K562 (cell line): ENCODE measurements at regions not wholly inside any gene's neighbourhood (a gene's known extent, or its start where the extent isn't known, plus 50 kb on each side); places are given as distances from the start of the nearest gene placed in this dataset.

Experiments used
- ATAC-seq: fragments of 200-7000 bp; cut with Tn5 transposase; 3 replicates; pipeline ENCODE4 v1.9.1; 2020; ENCODE audit warnings: moderate library complexity
- BruUV-seq: library from RNA; stranded (reverse); fragments of 400-500 nt; replicated peaks from 2 replicates; lab custom pipeline; 2021; lab: Mats Ljungman, UMichigan
- CTCF ChIA-PET: fragments of 300-600 bp; formaldehyde crosslinking; extraction: SDS; loops from one replicate; lab custom pipeline; 2021; ENCODE audit warnings: low intra/inter-chr PET ratio; lab: Yijun Ruan, JAX
- POLR2A ChIA-PET: fragments of 300-600, 350-650 bp; sonication (Branson Sonifier 250); formaldehyde crosslinking; extraction: SDS; loops from one replicate; lab custom pipeline; 2021; ENCODE audit warnings: antibody characterized with exemption, inconsistent platforms; lab: Yijun Ruan, JAX
- DNase-seq, 4 experiments: peaks; one replicate each; pipeline versions ENCODE4 v3.0.0 to v3.0.0-alpha.2; 2011 to 2018; ENCODE audit warnings: low spot score in 3 of 4, mixed read lengths in 3 of 4; ENCODE audit errors: extremely low read depth in 1 of 4
- FAIRE-seq: peaks from 2 replicates; lab custom pipeline; 2011; peaks lifted over from hg19 to GRCh38; lab: Jason Lieb, UNC
- H2AFZ ChIP-seq: 2 replicates; pipeline ENCODE4 v1.6.0; 2011; ENCODE audit warnings: low read depth, low read length, control low read depth, inconsistent platforms
- H3K27ac ChIP-seq: fragments of 200-600 bp; 3 replicates; pipeline ENCODE4 v1.8.0; 2011; ENCODE audit warnings: low read depth, mild to moderate bottlenecking, control low read depth, inconsistent platforms, low read length, moderate library complexity, mixed read lengths; ENCODE audit errors: extremely low read depth
- H3K27me3 ChIP-seq, 2 experiments: fragments of 300-600 bp in 1 of 2; 2 replicates in 1 of 2; 3 replicates in 1 of 2; pipeline versions ENCODE4 v1.6.0 to v1.8.0; 2011; ENCODE audit warnings: inconsistent platforms in 2 of 2, low read length in 2 of 2, mild to moderate bottlenecking in 1 of 2, mixed read lengths in 1 of 2, moderate library complexity in 1 of 2; ENCODE audit not compliant: control insufficient read depth in 2 of 2, insufficient read depth in 2 of 2
- H3K36me3 ChIP-seq: fragments of 300-600 bp; 3 replicates; pipeline ENCODE4 v1.8.0; 2011; ENCODE audit warnings: mild to moderate bottlenecking, low read length, inconsistent platforms; ENCODE audit not compliant: control insufficient read depth, insufficient read depth
- H3K4me1 ChIP-seq, 2 experiments: fragments of 200-600 bp in 1 of 2; replicated peaks in 1 of 2; 2 replicates in 1 of 2; 3 replicates in 1 of 2; pipeline versions ENCODE4 v1.5.1 to v1.8.0; 2011; ENCODE audit warnings: inconsistent platforms in 2 of 2, low read length in 2 of 2, mild to moderate bottlenecking in 1 of 2, mixed read lengths in 1 of 2, moderate library complexity in 1 of 2; ENCODE audit not compliant: control insufficient read depth in 2 of 2, insufficient read depth in 2 of 2
- H3K4me2 ChIP-seq: 2 replicates; pipeline ENCODE4 v1.6.1; 2011; ENCODE audit warnings: low read length, control low read depth, inconsistent platforms, mixed read lengths; ENCODE audit not compliant: insufficient read depth
- H3K4me3 ChIP-seq: fragments of 200-600 bp; sonication (generic), shearing (Covaris generic); 2 replicates; pipeline ENCODE4 v1.5.1; 2016; ENCODE audit warnings: control low read depth, inconsistent platforms
- H3K79me2 ChIP-seq: fragments of 200-600 bp; 3 replicates; pipeline ENCODE4 v1.8.0; 2011; ENCODE audit warnings: low read length, inconsistent platforms; ENCODE audit not compliant: control insufficient read depth, insufficient read depth
- H3K9ac ChIP-seq, 2 experiments: 2 replicates each; pipeline versions ENCODE4 v1.6.0 to v1.6.1; 2011; ENCODE audit warnings: low read depth in 2 of 2, low read length in 2 of 2, control low read depth in 1 of 2, inconsistent platforms in 1 of 2, mild to moderate bottlenecking in 1 of 2, mixed read lengths in 1 of 2; ENCODE audit not compliant: insufficient read depth in 1 of 2
- H3K9me1 ChIP-seq: one replicate; pipeline ENCODE4 v1.6.0; 2011; ENCODE audit warnings: inconsistent platforms, mild to moderate bottlenecking, low read length, moderate library complexity; ENCODE audit not compliant: control insufficient read depth, insufficient read depth
- H3K9me3 ChIP-seq: replicated peaks from 2 replicates; pipeline ENCODE4 v1.5.1; 2011; ENCODE audit warnings: low read depth, low read length, inconsistent platforms; ENCODE audit not compliant: control insufficient read depth, insufficient read depth
- H4K20me1 ChIP-seq: replicated peaks from 2 replicates; pipeline ENCODE4 v1.6.1; 2011; ENCODE audit warnings: low read length, inconsistent platforms, mixed read lengths; ENCODE audit not compliant: control insufficient read depth, insufficient read depth
- ARNT ChIP-seq, 2 experiments: fragments of 450-650 bp; IDR thresholded peaks; 2 replicates each; pipeline ENCODE4 v1.6.1; 2016; ENCODE audit warnings: mild to moderate bottlenecking in 1 of 2
- C11orf30 ChIP-seq: fragments of 450-650 bp; IDR thresholded peaks from 2 replicates; pipeline ENCODE4 v1.6.1; 2016; ENCODE audit warnings: low read depth, mild to moderate bottlenecking
- CAMTA2 ChIP-seq: fragments of 250-450 bp; sonication (Bioruptor Pico); conservative IDR thresholded peaks from 2 replicates; pipeline ENCODE4 v1.5.1; 2022
- FOXK2 ChIP-seq, 2 experiments: fragments of 450-650 bp; IDR thresholded peaks in 1 of 2; conservative IDR thresholded peaks in 1 of 2; 2 replicates each; pipeline ENCODE4 v1.6.1; 2016; ENCODE audit warnings: low read depth in 2 of 2, mild to moderate bottlenecking in 1 of 2
- IRF2 ChIP-seq: sonication (generic); formaldehyde crosslinking; IDR thresholded peaks from 2 replicates; pipeline ENCODE4 v1.8.1; 2022; ENCODE audit warnings: mild to moderate bottlenecking, missing genetic modification reagents
- MAFF ChIP-seq: IDR thresholded peaks from 2 replicates; pipeline ENCODE4 v1.6.1; 2012; ENCODE audit warnings: low read length, improper control_type of control experiment
- MAFG ChIP-seq: fragments of 450-650 bp; conservative IDR thresholded peaks from 2 replicates; pipeline ENCODE4 v1.6.1; 2016; ENCODE audit warnings: missing genetic modification characterization, missing compliant biosample characterization
- NFE2 ChIP-seq: IDR thresholded peaks from 2 replicates; pipeline ENCODE4 v1.6.1; 2014; ENCODE audit warnings: antibody characterized with exemption, low read depth
- NFE2L1 ChIP-seq: fragments of 450-650 bp; IDR thresholded peaks from 2 replicates; pipeline ENCODE4 v1.6.1; 2016; ENCODE audit warnings: missing genetic modification characterization, low read depth, mild to moderate bottlenecking, missing compliant biosample characterization, moderate library complexity, borderline replicate concordance
- NR1H2 ChIP-seq: sonication (generic); formaldehyde crosslinking; IDR thresholded peaks from 2 replicates; pipeline ENCODE4 v1.4.0; 2020; ENCODE audit warnings: mild to moderate bottlenecking, missing genetic modification reagents
- ZNF316 ChIP-seq: fragments of 450-650 bp; IDR thresholded peaks from 2 replicates; pipeline ENCODE4 v1.6.1; 2016
- ZNF324 ChIP-seq: fragments of 250-450 bp; sonication (Bioruptor Pico); IDR thresholded peaks from 2 replicates; pipeline ENCODE4 v1.4.0; 2020; ENCODE audit warnings: mild to moderate bottlenecking
- ZNF830 ChIP-seq: fragments of 250-450 bp; sonication (Bioruptor Pico); IDR thresholded peaks from 2 replicates; pipeline ENCODE4 v1.5.0; 2021; ENCODE audit warnings: mild to moderate bottlenecking
- ZZZ3 ChIP-seq: fragments of 450-650 bp; IDR thresholded peaks from 2 replicates; pipeline ENCODE4 v1.6.1; 2016; ENCODE audit warnings: antibody characterized with exemption, mild to moderate bottlenecking, moderate library complexity
- WGBS: fragments of 100-300 bp; shearing (Covaris generic); methylation state at CpG from one replicate; pipeline ENCODE4 v1.1.6; 2016; ENCODE audit warnings: low coverage, mixed read lengths; ENCODE audit not compliant: insufficient coverage; ENCODE audit errors: missing lambda C conversion rate; 5-methylcytosine and 5-hydroxymethylcytosine counted together
- in situ Hi-C: fragments of 300-500 bp; cut with MboI; formaldehyde crosslinking; loops from 4 replicates; pipeline ENCODE4 v1.15.0; 2018; ENCODE audit warnings: inconsistent platforms, mixed read lengths
- intact Hi-C: fragments of 100-400 bp; cut with micrococcal nuclease; formaldehyde crosslinking; loops from 2 replicates; pipeline ENCODE4 v1.14.2; 2022
- TF ChIP-seq, protein P1 (sequence below): fragments of 450-650 bp; IDR thresholded peaks from 2 replicates; pipeline ENCODE4 v1.6.1; 2018; ENCODE audit not compliant: partially characterized antibody
- TF ChIP-seq, protein P2 (sequence below): fragments of 250-450 bp; sonication (Bioruptor Pico); IDR thresholded peaks from 2 replicates; pipeline ENCODE4 v1.8.0; 2021; ENCODE audit warnings: moderate library complexity, mild to moderate bottlenecking, inconsistent platforms
- TF ChIP-seq, protein P3 (sequence below): fragments of 450-650 bp; IDR thresholded peaks from 2 replicates; pipeline ENCODE4 v1.7.0; 2016; ENCODE audit warnings: borderline replicate concordance

DNA sequence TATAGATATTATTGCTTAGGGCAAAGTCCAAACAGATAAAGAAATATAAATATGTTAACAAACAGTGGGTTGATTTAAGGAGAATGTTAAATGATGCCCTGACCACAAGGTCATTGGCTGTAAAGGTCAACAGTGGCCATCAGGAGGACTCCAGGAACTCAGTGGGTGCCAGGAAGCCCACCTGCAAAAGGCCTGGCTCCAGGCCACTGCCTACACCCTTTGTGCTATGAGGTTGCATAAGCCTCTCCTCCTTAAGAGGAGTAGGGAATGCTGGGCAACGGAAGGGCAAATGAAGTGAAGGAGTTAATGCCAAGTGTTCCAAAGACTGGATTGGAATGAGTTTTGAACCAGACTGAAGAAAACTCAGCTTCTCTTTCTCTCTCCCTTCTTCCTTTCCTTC is 73.3 kb upstream of the ALX4 start (continued):
- TF ChIP-seq, protein P1, sequence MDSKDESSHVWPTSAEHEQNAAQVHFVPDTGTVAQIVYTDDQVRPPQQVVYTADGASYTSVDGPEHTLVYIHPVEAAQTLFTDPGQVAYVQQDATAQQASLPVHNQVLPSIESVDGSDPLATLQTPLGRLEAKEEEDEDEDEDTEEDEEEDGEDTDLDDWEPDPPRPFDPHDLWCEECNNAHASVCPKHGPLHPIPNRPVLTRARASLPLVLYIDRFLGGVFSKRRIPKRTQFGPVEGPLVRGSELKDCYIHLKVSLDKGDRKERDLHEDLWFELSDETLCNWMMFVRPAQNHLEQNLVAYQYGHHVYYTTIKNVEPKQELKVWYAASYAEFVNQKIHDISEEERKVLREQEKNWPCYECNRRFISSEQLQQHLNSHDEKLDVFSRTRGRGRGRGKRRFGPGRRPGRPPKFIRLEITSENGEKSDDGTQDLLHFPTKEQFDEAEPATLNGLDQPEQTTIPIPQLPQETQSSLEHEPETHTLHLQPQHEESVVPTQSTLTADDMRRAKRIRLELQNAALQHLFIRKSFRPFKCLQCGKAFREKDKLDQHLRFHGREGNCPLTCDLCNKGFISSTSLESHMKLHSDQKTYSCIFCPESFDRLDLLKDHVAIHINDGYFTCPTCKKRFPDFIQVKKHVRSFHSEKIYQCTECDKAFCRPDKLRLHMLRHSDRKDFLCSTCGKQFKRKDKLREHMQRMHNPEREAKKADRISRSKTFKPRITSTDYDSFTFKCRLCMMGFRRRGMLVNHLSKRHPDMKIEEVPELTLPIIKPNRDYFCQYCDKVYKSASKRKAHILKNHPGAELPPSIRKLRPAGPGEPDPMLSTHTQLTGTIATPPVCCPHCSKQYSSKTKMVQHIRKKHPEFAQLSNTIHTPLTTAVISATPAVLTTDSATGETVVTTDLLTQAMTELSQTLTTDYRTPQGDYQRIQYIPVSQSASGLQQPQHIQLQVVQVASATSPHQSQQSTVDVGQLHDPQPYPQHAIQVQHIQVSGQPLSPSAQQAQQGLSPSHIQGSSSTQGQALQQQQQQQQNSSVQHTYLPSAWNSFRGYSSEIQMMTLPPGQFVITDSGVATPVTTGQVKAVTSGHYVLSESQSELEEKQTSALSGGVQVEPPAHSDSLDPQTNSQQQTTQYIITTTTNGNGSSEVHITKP = no peak
- TF ChIP-seq ZZZ3 (no peak), ARNT (IDR thresholded peaks at IDR 0.05) (no peak), CAMTA2 (no peak), ZNF324 (CRISPR knock-in tag) (no peak)
- TF ChIP-seq, all 486 proteins: peak for 0

DNA sequence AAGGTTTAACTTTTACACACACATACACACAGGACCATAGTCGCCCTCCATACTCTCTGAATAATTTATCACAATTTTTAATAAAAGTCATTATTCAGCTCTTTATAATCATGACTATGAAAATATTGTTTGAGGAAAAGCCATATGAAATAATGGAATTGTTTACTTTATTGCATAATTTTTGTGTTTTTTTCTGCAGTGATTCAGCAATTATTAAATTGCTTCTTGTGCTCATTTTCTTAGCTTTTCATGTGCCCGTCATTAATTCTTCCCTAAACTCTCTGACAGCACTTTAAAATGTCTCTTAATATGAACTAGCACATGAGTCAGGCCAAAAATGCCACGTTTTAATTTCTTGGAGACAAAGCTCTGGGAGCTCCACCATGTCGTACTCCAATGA is 77.5 kb upstream of the ALX4 start:
- Histone ChIP-seq H2AFZ (no peak overlapping the region), H3K4me3 (no peak overlapping the region), H3K27ac (no peak overlapping the region), H4K20me1 (no peaks in the 10 kb centered on the region), H3K9me1 (no peaks in the 10 kb centered on the region), H3K4me2 (no peak overlapping the region), H3K9me3 (peaks cover 3% of the 10 kb centered on the region; the same call in 1 of the 2 replicates), H3K27me3 (peaks cover 12 to 22% of the 10 kb centered on the region in 2 experiments; a peak in 3 of 5 replicates), H3K9ac (no peak overlapping the region), H3K36me3 (no peaks in the 10 kb centered on the region), H3K79me2 (no peaks in the 10 kb centered on the region), H3K4me1 (no peaks in the 10 kb centered on the region)
- no peak for ATAC-seq
- CTCF ChIA-PET = no interaction called here
- DNase-seq = no peak
- intact Hi-C loops = no loop called here
- BruUV-seq = no TSS peak
- FAIRE-seq = no peak
- POLR2A ChIA-PET = no interaction called here
- 6% methylated on average over 4 of the region's 4 CpGs for WGBS
- in situ Hi-C loops = no loop called here
- TF ChIP-seq MAFF (peak; percentile 27; the same call in 1 of the 2 replicates), ZNF316 (peak; percentile 70), NR1H2 (CRISPR knock-in tag) (no peak), IRF2 (CRISPR knock-in tag) (no peak), NFE2L1 (peak; percentile 18; the same call in 1 of the 2 replicates), FOXK2 (conservative IDR thresholded peaks at IDR 0.05 in 1 of 2, IDR thresholded peaks at IDR 0.05 in 1 of 2; ENCODE audit: low read depth in 2 of 2) (no peak), ZNF830 (CRISPR knock-in tag) (no peak), MAFG (peak; percentile 90), NFE2 (peak; percentile 38), C11orf30 (peak; percentile 45; the same call in 1 of the 2 replicates)
- TF ChIP-seq, protein P2, sequence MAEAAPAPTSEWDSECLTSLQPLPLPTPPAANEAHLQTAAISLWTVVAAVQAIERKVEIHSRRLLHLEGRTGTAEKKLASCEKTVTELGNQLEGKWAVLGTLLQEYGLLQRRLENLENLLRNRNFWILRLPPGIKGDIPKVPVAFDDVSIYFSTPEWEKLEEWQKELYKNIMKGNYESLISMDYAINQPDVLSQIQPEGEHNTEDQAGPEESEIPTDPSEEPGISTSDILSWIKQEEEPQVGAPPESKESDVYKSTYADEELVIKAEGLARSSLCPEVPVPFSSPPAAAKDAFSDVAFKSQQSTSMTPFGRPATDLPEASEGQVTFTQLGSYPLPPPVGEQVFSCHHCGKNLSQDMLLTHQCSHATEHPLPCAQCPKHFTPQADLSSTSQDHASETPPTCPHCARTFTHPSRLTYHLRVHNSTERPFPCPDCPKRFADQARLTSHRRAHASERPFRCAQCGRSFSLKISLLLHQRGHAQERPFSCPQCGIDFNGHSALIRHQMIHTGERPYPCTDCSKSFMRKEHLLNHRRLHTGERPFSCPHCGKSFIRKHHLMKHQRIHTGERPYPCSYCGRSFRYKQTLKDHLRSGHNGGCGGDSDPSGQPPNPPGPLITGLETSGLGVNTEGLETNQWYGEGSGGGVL (CRISPR knock-in tag) = no peak
- TF ChIP-seq, protein P3, sequence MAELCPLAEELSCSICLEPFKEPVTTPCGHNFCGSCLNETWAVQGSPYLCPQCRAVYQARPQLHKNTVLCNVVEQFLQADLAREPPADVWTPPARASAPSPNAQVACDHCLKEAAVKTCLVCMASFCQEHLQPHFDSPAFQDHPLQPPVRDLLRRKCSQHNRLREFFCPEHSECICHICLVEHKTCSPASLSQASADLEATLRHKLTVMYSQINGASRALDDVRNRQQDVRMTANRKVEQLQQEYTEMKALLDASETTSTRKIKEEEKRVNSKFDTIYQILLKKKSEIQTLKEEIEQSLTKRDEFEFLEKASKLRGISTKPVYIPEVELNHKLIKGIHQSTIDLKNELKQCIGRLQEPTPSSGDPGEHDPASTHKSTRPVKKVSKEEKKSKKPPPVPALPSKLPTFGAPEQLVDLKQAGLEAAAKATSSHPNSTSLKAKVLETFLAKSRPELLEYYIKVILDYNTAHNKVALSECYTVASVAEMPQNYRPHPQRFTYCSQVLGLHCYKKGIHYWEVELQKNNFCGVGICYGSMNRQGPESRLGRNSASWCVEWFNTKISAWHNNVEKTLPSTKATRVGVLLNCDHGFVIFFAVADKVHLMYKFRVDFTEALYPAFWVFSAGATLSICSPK = no peak
